Fibroblast of lung (primary cell): ENCODE measurements at regions not wholly inside any gene's neighbourhood (a gene's known extent, or its start where the extent isn't known, plus 50 kb on each side); places are given as distances from the start of the nearest gene placed in this dataset.

Experiments
- DNase-seq, 2 donors: peaks; one replicate each; pipeline versions ENCODE4 v3.0.0 to v3.0.0-alpha.2; 2010; ENCODE audit warnings: low read depth in 2 of 2
- H2AFZ ChIP-seq: 2 replicates; pipeline ENCODE4 v1.5.1; 2012; ENCODE audit warnings: low read length, control low read depth, inconsistent platforms
- H3K27ac ChIP-seq: 2 replicates; pipeline ENCODE4 v1.5.1; 2011; ENCODE audit warnings: low read length, control low read depth; ENCODE audit not compliant: insufficient read depth
- H3K27me3 ChIP-seq: 2 replicates; pipeline ENCODE4 v1.5.1; 2011; ENCODE audit warnings: mild to moderate bottlenecking, low read length; ENCODE audit not compliant: control insufficient read depth, insufficient read depth
- H3K36me3 ChIP-seq: 2 replicates; pipeline ENCODE4 v1.5.1; 2011; ENCODE audit warnings: low read length; ENCODE audit not compliant: control insufficient read depth, insufficient read depth
- H3K4me1 ChIP-seq: 2 replicates; pipeline ENCODE4 v1.5.1; 2011; ENCODE audit warnings: low read length; ENCODE audit not compliant: control insufficient read depth, insufficient read depth; ENCODE audit errors: extremely low read depth
- H3K4me2 ChIP-seq: 2 replicates; pipeline ENCODE4 v1.5.1; 2011; ENCODE audit warnings: low read length, control low read depth; ENCODE audit not compliant: insufficient read depth; ENCODE audit errors: extremely low read depth
- H3K4me3 ChIP-seq, 4 experiments: fragments of 200-600 bp in 1 of 4; sonication (generic) in 1 of 4; replicated peaks in 1 of 4; 2 replicates each; pipeline ENCODE4 v1.5.1; 2011 to 2016; ENCODE audit warnings: low read length in 4 of 4, low read depth in 3 of 4, mild to moderate bottlenecking in 3 of 4, control low read depth in 2 of 4, inconsistent platforms in 1 of 4, mixed read lengths in 1 of 4; ENCODE audit not compliant: insufficient read depth in 1 of 4; ENCODE audit errors: control extremely low read depth in 1 of 4
- H3K79me2 ChIP-seq: 2 replicates; pipeline ENCODE4 v1.5.1; 2012; ENCODE audit warnings: mild to moderate bottlenecking, low read length, inconsistent platforms; ENCODE audit not compliant: control insufficient read depth, insufficient read depth
- H3K9ac ChIP-seq: 2 replicates; pipeline ENCODE4 v1.5.1; 2011; ENCODE audit warnings: mild to moderate bottlenecking, low read length, control low read depth; ENCODE audit not compliant: insufficient read depth
- H3K9me3 ChIP-seq: 2 replicates; pipeline ENCODE4 v1.5.1; 2012; ENCODE audit warnings: low read depth, low read length; ENCODE audit not compliant: control insufficient read depth, insufficient read depth
- H4K20me1 ChIP-seq: 2 replicates; pipeline ENCODE4 v1.5.1; 2011; ENCODE audit warnings: low read length; ENCODE audit not compliant: control insufficient read depth, insufficient read depth; ENCODE audit errors: extremely low read depth
- CTCF ChIP-seq, 2 donors: IDR thresholded peaks in 1 of 2; conservative IDR thresholded peaks in 1 of 2; 1 replicate in 1 of 2; 2 replicates in 1 of 2; pipeline ENCODE4 v1.5.1; 2011 to 2012; ENCODE audit warnings: low read length in 2 of 2, control low read depth in 1 of 2, inconsistent platforms in 1 of 2, low read depth in 1 of 2, mild to moderate bottlenecking in 1 of 2
- EZH2 ChIP-seq: IDR thresholded peaks from 2 replicates; pipeline ENCODE4 v1.5.1; 2012; ENCODE audit warnings: low read length, control low read depth, mild to moderate bottlenecking; ENCODE audit errors: missing control alignments

DNA sequence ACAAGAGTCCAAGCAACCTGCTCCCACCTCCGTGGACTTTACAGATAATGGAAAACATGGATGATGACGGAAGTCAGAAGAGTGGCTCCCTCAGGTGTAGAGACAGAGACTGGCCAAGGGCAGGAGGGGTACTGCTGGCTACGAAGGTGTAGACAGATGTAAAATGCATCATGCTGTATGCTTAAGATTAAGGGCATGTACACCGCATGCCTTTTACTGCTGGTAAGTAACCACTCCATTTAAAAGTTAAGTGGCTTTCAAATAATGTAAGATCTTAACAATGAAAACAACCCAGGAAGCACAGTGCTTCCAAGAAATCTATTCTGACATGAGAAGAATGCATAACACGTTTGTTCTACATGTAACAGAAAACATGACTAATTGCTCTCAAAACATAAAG lies 76.9 kb upstream of the FAM9B start:
- no peak overlapping the region for H3K4me3 ChIP-seq
- H3K9ac ChIP-seq = no peak overlapping the region
- no peaks in the 10 kb centered on the region for H3K79me2 ChIP-seq
- no peak overlapping the region for H3K4me2 ChIP-seq
- no peaks in the 10 kb centered on the region for H3K36me3 ChIP-seq
- H3K4me1 ChIP-seq = no peaks in the 10 kb centered on the region
- H3K27ac ChIP-seq = no peak overlapping the region
- no peaks in the 10 kb centered on the region for H4K20me1 ChIP-seq
- H2AFZ ChIP-seq = no peak overlapping the region
- peak in 1 of 2 donors; percentile 8 for DNase-seq
- H3K27me3 ChIP-seq = no peaks in the 10 kb centered on the region
- TF ChIP-seq EZH2 = no peak
- no peak for TF ChIP-seq CTCF (conservative IDR thresholded peaks at IDR 0.05 in 1 of 2, IDR thresholded peaks at IDR 0.05 in 1 of 2; ENCODE audit: low read depth in 1 of 2, low read length in 2 of 2)
- H3K9me3 ChIP-seq = no peaks in the 10 kb centered on the region

DNA sequence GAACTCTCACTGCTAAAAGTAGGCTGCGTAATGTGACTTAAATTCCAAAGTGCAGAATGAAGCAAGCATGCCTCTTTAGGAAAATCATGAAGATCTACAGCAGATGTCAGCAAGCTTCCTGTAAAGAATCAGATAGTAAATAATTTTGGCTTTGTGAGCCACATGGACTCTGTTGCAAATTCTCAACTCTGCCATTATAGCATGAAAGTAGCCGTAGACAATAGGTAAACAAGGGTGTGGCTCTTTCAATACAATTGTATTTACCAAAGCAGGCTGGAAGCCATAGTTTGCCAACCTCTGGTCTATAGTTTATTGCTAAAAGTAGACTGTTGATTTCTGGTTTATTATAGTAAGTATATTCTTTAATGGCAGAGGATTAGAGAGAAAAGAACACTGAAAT lies 80.3 kb upstream of the FAM9B start:
- H3K4me1 ChIP-seq = no peaks in the 10 kb centered on the region
- no peaks in the 10 kb centered on the region for H3K36me3 ChIP-seq
- H3K27me3 ChIP-seq = no peaks in the 10 kb centered on the region
- no peaks in the 10 kb centered on the region for H3K79me2 ChIP-seq
- H3K9ac ChIP-seq = no peak overlapping the region
- H3K27ac ChIP-seq = no peak overlapping the region
- no peak for TF ChIP-seq CTCF (conservative IDR thresholded peaks at IDR 0.05 in 1 of 2, IDR thresholded peaks at IDR 0.05 in 1 of 2; ENCODE audit: low read depth in 1 of 2, low read length in 2 of 2)
- TF ChIP-seq EZH2 = no peak
- no peaks in the 10 kb centered on the region for H3K9me3 ChIP-seq
- H3K4me3 ChIP-seq = no peak overlapping the region
- H3K4me2 ChIP-seq = no peak overlapping the region
- H2AFZ ChIP-seq = no peak overlapping the region
- no peak for DNase-seq
- H4K20me1 ChIP-seq = no peaks in the 10 kb centered on the region

DNA sequence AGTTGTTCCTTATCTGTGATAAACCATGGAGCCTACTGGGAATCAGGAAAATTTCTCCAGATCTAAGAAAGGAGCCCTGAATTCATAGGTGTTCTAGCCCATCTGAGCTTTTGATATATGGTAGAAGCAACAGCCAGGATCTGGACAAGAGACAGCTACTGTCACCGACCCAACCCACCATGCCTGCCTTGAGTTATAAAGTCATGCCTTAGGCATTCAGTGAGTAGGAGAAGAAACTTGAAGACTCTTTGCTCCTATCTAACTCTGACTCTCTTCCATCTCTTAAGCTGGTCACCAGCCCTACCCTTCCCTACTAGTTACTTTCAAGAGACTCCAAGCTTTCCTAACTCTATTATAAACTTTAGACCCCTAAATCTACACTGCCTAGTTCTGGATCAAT lies 83.9 kb upstream of the FAM9B start:
- Histone ChIP-seq H3K79me2 (no peaks in the 10 kb centered on the region), H2AFZ (no peak overlapping the region), H3K27ac (no peak overlapping the region), H3K36me3 (no peaks in the 10 kb centered on the region), H3K9ac (no peak overlapping the region), H3K4me3 (no peak overlapping the region), H3K9me3 (no peaks in the 10 kb centered on the region), H3K4me1 (no peaks in the 10 kb centered on the region), H4K20me1 (no peaks in the 10 kb centered on the region), H3K27me3 (no peaks in the 10 kb centered on the region), H3K4me2 (no peak overlapping the region)
- DNase-seq = no peak
- TF ChIP-seq CTCF (conservative IDR thresholded peaks at IDR 0.05 in 1 of 2, IDR thresholded peaks at IDR 0.05 in 1 of 2; ENCODE audit: low read depth in 1 of 2, low read length in 2 of 2) = no peak
- TF ChIP-seq EZH2 = no peak
